ENCODE measurements at regions not wholly inside any gene's neighbourhood (a gene's known extent, or its start where the extent isn't known, plus 50 kb on each side); places are given as distances from the start of the nearest gene placed in this dataset.
A peak's percentile ranks its signal among the peaks of the same experiment; 100 is the strongest.

- no peak for TF ChIP-seq CTCF (IDR thresholded peaks at IDR 0.05; ENCODE audit: insufficient read depth, low read depth, low read length)
- POLR2A ChIA-PET: no interaction called here
- CTCF ChIA-PET: interaction anchor here (1.1 to 1.2 kb wide), 3 partner anchors 18 to 124 kb away, joined by 3 read pairs; no protein-coding TSS in a partner anchor
Measured at GRCh38 chr2:215729985-215730620, 283.2 kb downstream of the MREG start.

GRCh38 chr2:215728504-215729065 is 284.8 kb downstream of the MREG start:
- DNase-seq (ENCODE audit: low read depth): peak; percentile 37
- no peaks in the 10 kb centered on the region for H3K36me3 ChIP-seq (ENCODE audit: control insufficient read depth, insufficient read depth, low read length)
- no peaks in the 10 kb centered on the region for H3K27me3 ChIP-seq (ENCODE audit: control insufficient read depth, insufficient read depth, low read length)
- H3K4me3 ChIP-seq (ENCODE audit: low read depth, low read length): no peak overlapping the region
- no peak for TF ChIP-seq CTCF (IDR thresholded peaks at IDR 0.05; ENCODE audit: insufficient read depth, low read depth, low read length)
- ChIA-PET POLR2A (no interaction called here), CTCF (interaction anchor here (1.0 to 1.2 kb wide), 2 partner anchors 32 to 122 kb away, joined by 3 read pairs; no protein-coding TSS in a partner anchor)

More at GRCh38 chr2:215729985-215730620, 283.2 kb downstream of the MREG start:
- no peaks in the 10 kb centered on the region for H3K36me3 ChIP-seq (ENCODE audit: control insufficient read depth, insufficient read depth, low read length)
- DNase-seq (ENCODE audit: low read depth): no peak
- H3K27me3 ChIP-seq (ENCODE audit: control insufficient read depth, insufficient read depth, low read length): no peaks in the 10 kb centered on the region
- no peak overlapping the region for H3K4me3 ChIP-seq (ENCODE audit: low read depth, low read length)

GRCh38 chr2:215727507-215728503 is 285.5 kb downstream of the MREG start:
- POLR2A ChIA-PET: no interaction called here
- CTCF ChIA-PET: no interaction called here

GRCh38 chr2:215726070-215726469 is 287.3 kb downstream of the MREG start:
- no peak for TF ChIP-seq CTCF (IDR thresholded peaks at IDR 0.05; ENCODE audit: insufficient read depth, low read depth, low read length)
- Histone ChIP-seq H3K27me3 (ENCODE audit: control insufficient read depth, insufficient read depth, low read length) (no peaks in the 10 kb centered on the region), H3K36me3 (ENCODE audit: control insufficient read depth, insufficient read depth, low read length) (no peaks in the 10 kb centered on the region), H3K4me3 (ENCODE audit: low read depth, low read length) (no peak overlapping the region)
- DNase-seq (ENCODE audit: low read depth): no peak
- CTCF ChIA-PET: no interaction called here
- POLR2A ChIA-PET: no interaction called here

More at GRCh38 chr2:215727507-215728503, 285.5 kb downstream of the MREG start:
- Histone ChIP-seq H3K27me3 (ENCODE audit: control insufficient read depth, insufficient read depth, low read length) (no peaks in the 10 kb centered on the region), H3K4me3 (ENCODE audit: low read depth, low read length) (no peak overlapping the region), H3K36me3 (ENCODE audit: control insufficient read depth, insufficient read depth, low read length) (no peaks in the 10 kb centered on the region)
- no peak for TF ChIP-seq CTCF (IDR thresholded peaks at IDR 0.05; ENCODE audit: insufficient read depth, low read depth, low read length)
- no peak for DNase-seq (ENCODE audit: low read depth)

- no peak for DNase-seq (ENCODE audit: low read depth)
- Histone ChIP-seq H3K36me3 (ENCODE audit: control insufficient read depth, insufficient read depth, low read length) (no peaks in the 10 kb centered on the region), H3K4me3 (ENCODE audit: low read depth, low read length) (no peak overlapping the region), H3K27me3 (ENCODE audit: control insufficient read depth, insufficient read depth, low read length) (no peaks in the 10 kb centered on the region)
- TF ChIP-seq CTCF (IDR thresholded peaks at IDR 0.05; ENCODE audit: insufficient read depth, low read depth, low read length): no peak
- ChIA-PET POLR2A (no interaction called here), CTCF (no interaction called here)
Measured at GRCh38 chr2:215724146-215724545, 288.3 kb upstream of the FN1 start.

Measured in BJ (cell line).